ENCODE measurements at regions not wholly inside any gene's neighbourhood (a gene's known extent, or its start where the extent isn't known, plus 50 kb on each side); places are given as distances from the start of the nearest gene placed in this dataset.

GRCh38 chr10:121088524-121088923 is 237.4 kb downstream of the WDR11 start:
- Histone ChIP-seq H3K4me3 (ENCODE audit: low read depth in 1 of 2, low read length in 1 of 2) (no peak overlapping the region), H3K36me3 (no peaks in the 10 kb centered on the region), H3K4me1 (ENCODE audit: control insufficient read depth in 1 of 2, insufficient read depth in 1 of 2, low read depth in 1 of 2, low read length in 1 of 2) (peaks cover 0 to 10% of the 10 kb centered on the region in 2 experiments), H3K27ac (no peak overlapping the region), H3K27me3 (no peaks in the 10 kb centered on the region), H3K9me3 (no peaks in the 10 kb centered on the region)
- TF ChIP-seq, protein P1, sequence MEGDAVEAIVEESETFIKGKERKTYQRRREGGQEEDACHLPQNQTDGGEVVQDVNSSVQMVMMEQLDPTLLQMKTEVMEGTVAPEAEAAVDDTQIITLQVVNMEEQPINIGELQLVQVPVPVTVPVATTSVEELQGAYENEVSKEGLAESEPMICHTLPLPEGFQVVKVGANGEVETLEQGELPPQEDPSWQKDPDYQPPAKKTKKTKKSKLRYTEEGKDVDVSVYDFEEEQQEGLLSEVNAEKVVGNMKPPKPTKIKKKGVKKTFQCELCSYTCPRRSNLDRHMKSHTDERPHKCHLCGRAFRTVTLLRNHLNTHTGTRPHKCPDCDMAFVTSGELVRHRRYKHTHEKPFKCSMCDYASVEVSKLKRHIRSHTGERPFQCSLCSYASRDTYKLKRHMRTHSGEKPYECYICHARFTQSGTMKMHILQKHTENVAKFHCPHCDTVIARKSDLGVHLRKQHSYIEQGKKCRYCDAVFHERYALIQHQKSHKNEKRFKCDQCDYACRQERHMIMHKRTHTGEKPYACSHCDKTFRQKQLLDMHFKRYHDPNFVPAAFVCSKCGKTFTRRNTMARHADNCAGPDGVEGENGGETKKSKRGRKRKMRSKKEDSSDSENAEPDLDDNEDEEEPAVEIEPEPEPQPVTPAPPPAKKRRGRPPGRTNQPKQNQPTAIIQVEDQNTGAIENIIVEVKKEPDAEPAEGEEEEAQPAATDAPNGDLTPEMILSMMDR (IDR thresholded peaks at IDR 0.05): no peak

- TF ChIP-seq, protein P1 (IDR thresholded peaks at IDR 0.05): no peak
- Histone ChIP-seq H3K9me3 (no peaks in the 10 kb centered on the region), H3K27me3 (no peaks in the 10 kb centered on the region), H3K4me3 (ENCODE audit: low read depth in 1 of 2, low read length in 1 of 2) (no peak overlapping the region), H3K36me3 (no peaks in the 10 kb centered on the region), H3K4me1 (ENCODE audit: control insufficient read depth in 1 of 2, insufficient read depth in 1 of 2, low read depth in 1 of 2, low read length in 1 of 2) (peaks cover 0 to 10% of the 10 kb centered on the region in 2 experiments), H3K27ac (no peak overlapping the region)
These were observed 238.3 kb downstream of the WDR11 start for GRCh38 chr10:121089434-121089833.

DNA sequence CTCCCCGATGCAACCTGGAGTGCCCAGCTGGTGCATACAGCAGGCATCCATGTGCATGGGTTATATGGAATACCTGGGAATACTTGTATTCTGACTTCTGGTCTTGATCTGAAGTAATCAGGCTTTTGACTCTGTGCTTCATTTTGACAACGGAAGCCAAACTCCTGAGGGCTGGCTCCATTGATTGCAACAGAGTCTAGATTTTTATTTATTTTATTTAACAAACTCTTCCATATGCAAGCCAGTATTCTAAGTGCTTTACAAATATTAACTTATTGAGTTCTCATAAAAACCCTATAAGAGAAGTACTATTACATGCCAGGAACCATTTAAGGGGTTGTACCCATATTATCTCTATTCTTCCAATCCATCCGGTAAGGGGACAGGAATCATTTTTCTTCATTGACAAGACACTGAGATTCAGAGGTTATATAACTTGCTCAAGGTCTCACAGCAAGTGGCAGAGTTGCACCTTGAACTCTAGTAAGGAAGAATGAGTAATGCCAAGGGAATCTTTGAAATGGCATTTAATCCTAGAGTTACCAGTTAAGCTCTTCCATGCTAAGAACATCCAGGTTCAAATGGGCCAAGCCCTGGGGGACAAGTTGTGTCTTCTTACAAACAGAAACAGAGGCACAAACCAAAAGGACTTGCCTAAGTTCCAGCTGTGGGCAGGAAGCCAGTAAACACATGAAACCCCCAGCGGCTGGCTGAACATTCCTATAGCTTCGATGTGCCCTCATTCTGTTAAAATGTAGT is 241.0 kb downstream of the WDR11 start:
- no peaks in the 10 kb centered on the region for H3K4me1 ChIP-seq (ENCODE audit: control insufficient read depth in 1 of 2, insufficient read depth in 1 of 2, low read depth in 1 of 2, low read length in 1 of 2)
- H3K27me3 ChIP-seq: no peaks in the 10 kb centered on the region
- TF ChIP-seq, protein P1 (IDR thresholded peaks at IDR 0.05): no peak
- H3K4me3 ChIP-seq (ENCODE audit: low read depth in 1 of 2, low read length in 1 of 2): no peak overlapping the region
- H3K9me3 ChIP-seq: no peaks in the 10 kb centered on the region
- no peaks in the 10 kb centered on the region for H3K36me3 ChIP-seq
- H3K27ac ChIP-seq: no peak overlapping the region

GRCh38 chr10:121092720-121093095 is 241.5 kb downstream of the WDR11 start:
- no peaks in the 10 kb centered on the region for H3K36me3 ChIP-seq
- no peak overlapping the region for H3K4me3 ChIP-seq (ENCODE audit: low read depth in 1 of 2, low read length in 1 of 2)
- H3K9me3 ChIP-seq: no peaks in the 10 kb centered on the region
- H3K27ac ChIP-seq: no peak overlapping the region
- TF ChIP-seq, protein P1 (IDR thresholded peaks at IDR 0.05): no peak
- no peaks in the 10 kb centered on the region for H3K4me1 ChIP-seq (ENCODE audit: control insufficient read depth in 1 of 2, insufficient read depth in 1 of 2, low read depth in 1 of 2, low read length in 1 of 2)
- H3K27me3 ChIP-seq: no peaks in the 10 kb centered on the region

- no peaks in the 10 kb centered on the region for H3K4me1 ChIP-seq (ENCODE audit: control insufficient read depth in 1 of 2, insufficient read depth in 1 of 2, low read depth in 1 of 2, low read length in 1 of 2)
These were observed 245.7 kb downstream of the WDR11 start for GRCh38 chr10:121096617-121097431.

More at GRCh38 chr10:121096617-121097431, 245.7 kb downstream of the WDR11 start:
- Histone ChIP-seq H3K9me3 (no peaks in the 10 kb centered on the region), H3K36me3 (no peaks in the 10 kb centered on the region), H3K4me3 (ENCODE audit: low read depth in 1 of 2, low read length in 1 of 2) (no peak overlapping the region), H3K27me3 (peaks cover 4% of the 10 kb centered on the region), H3K27ac (no peak overlapping the region)
- TF ChIP-seq, protein P1 (IDR thresholded peaks at IDR 0.05): no peak

Measured in neutrophil (primary cell).